Esophagus muscularis mucosa (tissue), 4 donors: ENCODE measurements at regions not wholly inside any gene's neighbourhood (a gene's known extent, or its start where the extent isn't known, plus 50 kb on each side); places are given as distances from the start of the nearest gene placed in this dataset.

ENCODE experiments used
- CTCF ChIP-seq, 3 experiments: fragments of 200-600 bp in 2 of 3; fragments of 450-650 bp in 1 of 3; sonication (generic) in 2 of 3; IDR thresholded peaks; one replicate each; pipeline ENCODE4 v1.5.1; 2017 to 2019; ENCODE audit warnings: antibody characterized with exemption in 3 of 3, mild to moderate bottlenecking in 2 of 3, moderate library complexity in 1 of 3
- EP300 ChIP-seq: sonication (generic); formaldehyde crosslinking; IDR thresholded peaks from one replicate; pipeline ENCODE4 v1.6.1; 2017; ENCODE audit warnings: antibody characterized with exemption
- POLR2A ChIP-seq: fragments of 450-650 bp; IDR thresholded peaks from one replicate; pipeline ENCODE4 v1.6.1; 2017; ENCODE audit warnings: antibody characterized with exemption, moderate library complexity, mild to moderate bottlenecking, low read depth
- POLR2AphosphoS5 ChIP-seq, 2 donors: sonication (generic); formaldehyde crosslinking; IDR thresholded peaks; one replicate each; pipeline ENCODE4 v1.6.1; 2017; ENCODE audit warnings: antibody characterized with exemption in 2 of 2

GRCh38 chr4:19133315-19133714, 1111.8 kb upstream of the LCORL start:
- TF ChIP-seq POLR2A (no peak), CTCF (IDR thresholded peaks at IDR 0.05) (no peak), POLR2AphosphoS5 (IDR thresholded peaks at IDR 0.05) (no peak), EP300 (no peak)
